GM12878 (cell line): ENCODE measurements at regions not wholly inside any gene's neighbourhood (a gene's known extent, or its start where the extent isn't known, plus 50 kb on each side); places are given as distances from the start of the nearest gene placed in this dataset.

Source experiments
- ATAC-seq: fragments of 200-7000 bp; cut with Tn5 transposase; 3 replicates; pipeline ENCODE4 v1.9.1; 2020; ENCODE audit warnings: mild to moderate bottlenecking, moderate library complexity
- BruUV-seq: library from RNA; stranded (reverse); fragments of 400-500 nt; replicated peaks from 2 replicates; lab custom pipeline; 2021; lab: Mats Ljungman, UMichigan
- CTCF ChIA-PET: fragments of 300-600 bp; sonication (Branson Sonifier 250); formaldehyde crosslinking; extraction: SDS; loops from one replicate; lab custom pipeline; 2021; ENCODE audit warnings: inconsistent platforms; lab: Yijun Ruan, JAX
- POLR2A ChIA-PET: fragments of 350-600 bp; formaldehyde crosslinking; extraction: SDS; loops from one replicate; lab custom pipeline; 2021; ENCODE audit warnings: inconsistent platforms; lab: Charles Lee
- RAD21 ChIA-PET: fragments of 300-600 bp; sonication (Branson Sonifier 250); formaldehyde crosslinking; loops from one replicate; lab custom pipeline; 2023; ENCODE audit warnings: antibody characterized with exemption; ENCODE audit not compliant: unreplicated experiment; lab: Charles Lee
- SMC1A ChIA-PET: fragments of 300-600 bp; sonication (Branson Sonifier 250); formaldehyde crosslinking; loops from one replicate; lab custom pipeline; 2023; ENCODE audit not compliant: unreplicated experiment, uncharacterized antibody; lab: Charles Lee
- DNase-seq: peaks from one replicate; pipeline ENCODE4 v3.0.0-alpha.2; 2011; ENCODE audit warnings: low read depth, low spot score
- FAIRE-seq: peaks from 3 replicates; lab custom pipeline; 2011; peaks lifted over from hg19 to GRCh38; lab: Jason Lieb, UNC
- H2AFZ ChIP-seq: 2 replicates; pipeline ENCODE4 v1.6.0; 2011; ENCODE audit warnings: low read depth, low read length, control low read depth; ENCODE audit not compliant: control insufficient read depth
- H3K27ac ChIP-seq: 2 replicates; pipeline ENCODE4 v1.5.1; 2011; ENCODE audit warnings: control low read depth; ENCODE audit not compliant: control insufficient read depth, insufficient read depth
- H3K27me3 ChIP-seq, 2 experiments: replicated peaks in 1 of 2; 2 replicates each; pipeline versions ENCODE4 v1.6.0 to v1.6.1; 2011; ENCODE audit warnings: low read length in 1 of 2; ENCODE audit not compliant: control insufficient read depth in 2 of 2, insufficient read depth in 2 of 2
- H3K36me3 ChIP-seq, 2 experiments: 2 replicates each; pipeline ENCODE4 v1.5.1; 2011; ENCODE audit warnings: low read length in 1 of 2; ENCODE audit not compliant: control insufficient read depth in 2 of 2, insufficient read depth in 2 of 2
- H3K4me1 ChIP-seq: 2 replicates; pipeline ENCODE4 v1.6.1; 2011; ENCODE audit warnings: mild to moderate bottlenecking, low read length, moderate library complexity, mixed read lengths; ENCODE audit not compliant: control insufficient read depth, insufficient read depth
- H3K4me2 ChIP-seq: 2 replicates; pipeline ENCODE4 v1.6.0; 2011; ENCODE audit warnings: control low read depth; ENCODE audit not compliant: control insufficient read depth, insufficient read depth
- H3K4me3 ChIP-seq: fragments of 200-600 bp; sonication (generic); 2 replicates; pipeline ENCODE4 v1.5.1; 2016
- H3K79me2 ChIP-seq: 2 replicates; pipeline ENCODE4 v1.6.0; 2011; ENCODE audit warnings: low read length; ENCODE audit not compliant: control insufficient read depth, insufficient read depth
- H3K9ac ChIP-seq: 2 replicates; pipeline ENCODE4 v1.8.0; 2011; ENCODE audit warnings: low read length, control low read depth, mixed read lengths; ENCODE audit not compliant: control insufficient read depth, insufficient read depth
- H3K9me3 ChIP-seq: replicated peaks from 3 replicates; pipeline ENCODE4 v1.5.1; 2011; ENCODE audit warnings: mild to moderate bottlenecking, low read length; ENCODE audit not compliant: control insufficient read depth, insufficient read depth
- H4K20me1 ChIP-seq: 2 replicates; pipeline ENCODE4 v1.6.0; 2011; ENCODE audit not compliant: control insufficient read depth, insufficient read depth
- BCL11A ChIP-seq: IDR thresholded peaks from 2 replicates; pipeline ENCODE4 v1.6.1; 2011; ENCODE audit warnings: low read depth, low read length
- KAT2A ChIP-seq: conservative IDR thresholded peaks from 2 replicates; pipeline ENCODE4 v1.6.1; 2011; ENCODE audit warnings: low read depth, low read length; ENCODE audit not compliant: control insufficient read depth
- PAX5 ChIP-seq: IDR thresholded peaks from 2 replicates; pipeline ENCODE4 v1.6.1; 2011; ENCODE audit warnings: low read depth, low read length, borderline replicate concordance
- RFX5 ChIP-seq: IDR thresholded peaks from 2 replicates; pipeline ENCODE4 v1.6.1; 2011; ENCODE audit warnings: low read depth, low read length, improper control_type of control experiment
- SKIL ChIP-seq: fragments of 450-650 bp; IDR thresholded peaks from 2 replicates; pipeline ENCODE4 v1.6.1; 2017; ENCODE audit warnings: mild to moderate bottlenecking, low read depth, inconsistent platforms; ENCODE audit not compliant: poor library complexity, severe bottlenecking
- SRF ChIP-seq, 2 experiments: IDR thresholded peaks; 2 replicates each; pipeline ENCODE4 v1.6.1; 2011; ENCODE audit warnings: low read depth in 2 of 2, low read length in 2 of 2, mild to moderate bottlenecking in 1 of 2, moderate library complexity in 1 of 2
- YBX1 ChIP-seq: fragments of 450-650 bp; IDR thresholded peaks from 2 replicates; pipeline ENCODE4 v1.6.1; 2016; ENCODE audit warnings: antibody characterized with exemption
- WGBS: methylation state at CpG from one replicate; pipeline ENCODE4 v1.1.6; 2016; ENCODE audit warnings: low lambda C conversion rate; ENCODE audit not compliant: insufficient replicate concordance, insufficient coverage; ENCODE audit errors: missing lambda C conversion rate; 5-methylcytosine and 5-hydroxymethylcytosine counted together
- in situ Hi-C: fragments of 300-500 bp; cut with MboI; formaldehyde crosslinking; loops from 9 replicates; pipeline ENCODE4 v1.14.3; 2018; ENCODE audit warnings: mixed read lengths
- intact Hi-C: fragments of 100-400 bp; cut with micrococcal nuclease; formaldehyde crosslinking; loops from one replicate; pipeline ENCODE4 v1.14.2; 2022; ENCODE audit not compliant: unreplicated experiment

GRCh38 chr5:58317808-58318207, 142.1 kb downstream of the PLK2 start:
- no peaks in the 10 kb centered on the region for H4K20me1 ChIP-seq
- POLR2A ChIA-PET = no interaction called here
- TF ChIP-seq SRF (IDR thresholded peaks at IDR 0.05; ENCODE audit: low read depth in 2 of 2, low read length in 2 of 2) = no peak
- TF ChIP-seq, all 136 proteins: peak for 0
- ChIA-PET SMC1A (no interaction called here), RAD21 (no interaction called here), CTCF (no interaction called here)
- FAIRE-seq (no peak), DNase-seq (no peak), ATAC-seq (no peak)
- Histone ChIP-seq H3K4me3 (no peak overlapping the region), H3K9ac (no peak overlapping the region), H3K36me3 (no peaks in the 10 kb centered on the region), H3K9me3 (no peaks in the 10 kb centered on the region), H3K27me3 (no peaks in the 10 kb centered on the region), H3K27ac (no peak overlapping the region), H3K79me2 (no peaks in the 10 kb centered on the region), H3K4me2 (no peak overlapping the region), H3K4me1 (no peaks in the 10 kb centered on the region), H2AFZ (no peak overlapping the region)
- no TSS peak for BruUV-seq
- in situ Hi-C loops = no loop called here
- intact Hi-C loops = no loop called here

DNA sequence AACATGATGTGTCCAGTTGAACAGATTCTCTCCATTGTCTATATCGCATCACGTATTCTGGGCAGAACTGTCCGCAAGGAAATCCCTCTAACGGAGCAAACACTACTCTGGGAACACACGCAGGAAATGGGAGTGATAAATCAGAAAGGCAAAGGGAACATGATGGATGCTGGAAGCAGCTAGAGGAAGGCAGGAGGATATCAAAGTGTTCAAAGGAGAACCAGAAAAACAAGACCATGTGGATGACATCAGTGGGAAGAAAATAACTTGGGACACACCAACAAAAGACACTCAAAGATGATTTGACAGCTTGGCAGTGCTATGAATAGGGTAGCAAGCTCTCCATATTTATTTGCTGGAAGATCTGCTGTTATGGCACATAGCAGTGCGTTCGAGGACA, 142.9 kb downstream of the PLK2 start:
- ChIA-PET CTCF (no interaction called here), RAD21 (no interaction called here), POLR2A (no interaction called here), SMC1A (no interaction called here)
- no peaks in the 10 kb centered on the region for H3K36me3 ChIP-seq
- no peak for ATAC-seq
- no peak overlapping the region for H3K4me2 ChIP-seq
- H4K20me1 ChIP-seq = no peaks in the 10 kb centered on the region
- no peak overlapping the region for H3K27ac ChIP-seq
- H3K9me3 ChIP-seq = no peaks in the 10 kb centered on the region
- no peak for DNase-seq
- H3K4me3 ChIP-seq = no peak overlapping the region
- TF ChIP-seq BCL11A (no peak), PAX5 (no peak), YBX1 (no peak), RFX5 (no peak), SKIL (no peak), KAT2A (no peak)
- no peaks in the 10 kb centered on the region for H3K27me3 ChIP-seq
- intact Hi-C loops (no loop called here), in situ Hi-C loops (no loop called here)
- 69% methylated on average over 7 of the region's 7 CpGs for WGBS
- H3K4me1 ChIP-seq = no peaks in the 10 kb centered on the region
- no TSS peak for BruUV-seq
- no peak overlapping the region for H3K9ac ChIP-seq
- H3K79me2 ChIP-seq = no peaks in the 10 kb centered on the region
- no peak for FAIRE-seq
- no peak overlapping the region for H2AFZ ChIP-seq
